IMR-90 (cell line): ENCODE measurements at regions not wholly inside any gene's neighbourhood (a gene's known extent, or its start where the extent isn't known, plus 50 kb on each side); places are given as distances from the start of the nearest gene placed in this dataset.

Source experiments
- ATAC-seq: fragments of 200-7000 bp; cut with Tn5 transposase; 2 replicates; pipeline ENCODE4 v1.9.1; 2020; ENCODE audit warnings: low read depth, mild to moderate bottlenecking, moderate library complexity
- BruUV-seq: library from RNA; stranded (reverse); fragments of 400-500 nt; replicated peaks from 2 replicates; lab custom pipeline; 2021; lab: Mats Ljungman, UMichigan
- CTCF ChIA-PET: fragments of 300-600 bp; formaldehyde crosslinking; extraction: SDS; loops from one replicate; lab custom pipeline; 2021; ENCODE audit warnings: antibody characterized with exemption; lab: Yijun Ruan, JAX
- POLR2A ChIA-PET: fragments of 300-600 bp; sonication (Branson Sonifier 250); formaldehyde crosslinking; loops from one replicate; lab custom pipeline; 2022; ENCODE audit warnings: antibody characterized with exemption; ENCODE audit not compliant: unreplicated experiment; lab: Charles Lee
- DNase-seq: peaks from one replicate; pipeline ENCODE4 v3.0.0; 2013
- H2AFZ ChIP-seq: replicated peaks from 2 replicates; pipeline ENCODE3; 2013; ENCODE audit warnings: low read length, mild to moderate bottlenecking; ENCODE audit not compliant: poor library complexity
- H2AK5ac ChIP-seq: 2 replicates; pipeline ENCODE4 v1.6.1; 2013; ENCODE audit warnings: low read depth, low read length, inconsistent platforms
- H2AK9ac ChIP-seq: replicated peaks from 2 replicates; pipeline ENCODE3; 2013; ENCODE audit warnings: mild to moderate bottlenecking, low read depth, low read length, moderate library complexity; ENCODE audit not compliant: poor library complexity
- H2BK120ac ChIP-seq: 2 replicates; pipeline ENCODE4 v1.6.1; 2013; ENCODE audit warnings: low read depth, low read length, inconsistent platforms
- H2BK15ac ChIP-seq: 3 replicates; pipeline ENCODE4 v1.6.1; 2013; ENCODE audit warnings: low read depth, low read length, inconsistent platforms
- H2BK20ac ChIP-seq: 2 replicates; pipeline ENCODE4 v1.6.1; 2013; ENCODE audit warnings: low read depth, mild to moderate bottlenecking, inconsistent platforms, low read length, moderate library complexity
- H2BK5ac ChIP-seq: 2 replicates; pipeline ENCODE4 v1.6.1; 2013; ENCODE audit warnings: mild to moderate bottlenecking, low read depth, low read length, inconsistent platforms; ENCODE audit not compliant: poor library complexity, severe bottlenecking
- H3K14ac ChIP-seq: replicated peaks from 2 replicates; pipeline ENCODE4 v1.6.1; 2013; ENCODE audit warnings: low read depth, low read length, inconsistent platforms
- H3K18ac ChIP-seq: 2 replicates; pipeline ENCODE4 v1.6.1; 2013; ENCODE audit warnings: low read depth, low read length, control low read depth
- H3K23ac ChIP-seq: 2 replicates; pipeline ENCODE4 v1.6.1; 2013; ENCODE audit warnings: low read depth, low read length, inconsistent platforms
- H3K27ac ChIP-seq: 2 replicates; pipeline ENCODE4 v1.5.1; 2013; ENCODE audit warnings: mild to moderate bottlenecking, control low read depth, low read length; ENCODE audit not compliant: insufficient read depth
- H3K27me3 ChIP-seq: 2 replicates; pipeline ENCODE4 v1.6.1; 2013; ENCODE audit warnings: low read length; ENCODE audit not compliant: control insufficient read depth, insufficient read depth
- H3K36me3 ChIP-seq: 2 replicates; pipeline ENCODE4 v1.6.1; 2013; ENCODE audit warnings: low read length, mixed read lengths; ENCODE audit not compliant: control insufficient read depth, insufficient read depth
- H3K4ac ChIP-seq: 2 replicates; pipeline ENCODE4 v1.6.1; 2013; ENCODE audit warnings: low read depth, low read length, inconsistent platforms
- H3K4me1 ChIP-seq: 2 replicates; pipeline ENCODE4 v1.6.1; 2013; ENCODE audit warnings: low read length, mixed read lengths; ENCODE audit not compliant: control insufficient read depth, insufficient read depth
- H3K4me2 ChIP-seq: 2 replicates; pipeline ENCODE4 v1.6.1; 2013; ENCODE audit warnings: low read depth, mild to moderate bottlenecking, control low read depth, low read length, moderate library complexity
- H3K4me3 ChIP-seq: 2 replicates; pipeline ENCODE4 v1.5.1; 2013; ENCODE audit warnings: low read depth, mild to moderate bottlenecking, control low read depth, low read length, moderate library complexity; ENCODE audit not compliant: insufficient read depth
- H3K56ac ChIP-seq: 2 replicates; pipeline ENCODE4 v1.6.1; 2013; ENCODE audit warnings: low read length, inconsistent platforms; ENCODE audit not compliant: insufficient read depth; ENCODE audit errors: extremely low read depth
- H3K79me1 ChIP-seq, 2 experiments: 2 replicates each; pipeline ENCODE4 v1.6.1; 2013; ENCODE audit warnings: low read length in 2 of 2, inconsistent platforms in 1 of 2, low read depth in 1 of 2
- H3K9ac ChIP-seq: 2 replicates; pipeline ENCODE4 v1.6.1; 2013; ENCODE audit warnings: low read depth, low read length, control low read depth
- H3K9me1 ChIP-seq: 2 replicates; pipeline ENCODE4 v1.6.1; 2013; ENCODE audit warnings: low read length, inconsistent platforms; ENCODE audit not compliant: insufficient read depth
- H3K9me3 ChIP-seq: 2 replicates; pipeline ENCODE4 v1.6.1; 2013; ENCODE audit warnings: low read length; ENCODE audit not compliant: control insufficient read depth, insufficient read depth
- H4K20me1 ChIP-seq: 2 replicates; pipeline ENCODE4 v1.6.1; 2013; ENCODE audit warnings: low read length, inconsistent platforms; ENCODE audit not compliant: insufficient read depth
- H4K5ac ChIP-seq: 2 replicates; pipeline ENCODE4 v1.6.1; 2013; ENCODE audit warnings: mild to moderate bottlenecking, low read depth, low read length, control low read depth
- H4K8ac ChIP-seq, 2 experiments: 2 replicates each; pipeline ENCODE4 v1.6.1; 2013; ENCODE audit warnings: low read depth in 2 of 2, low read length in 2 of 2, control low read depth in 1 of 2, inconsistent platforms in 1 of 2
- H4K91ac ChIP-seq: 2 replicates; pipeline ENCODE4 v1.6.1; 2013; ENCODE audit warnings: low read depth, low read length, inconsistent platforms; ENCODE audit not compliant: insufficient read depth
- BHLHE40 ChIP-seq: fragments of 150-350 bp; IDR thresholded peaks from 2 replicates; pipeline ENCODE4 v1.6.1; 2016; ENCODE audit warnings: mild to moderate bottlenecking, low read depth, low read length
- CEBPB ChIP-seq: IDR thresholded peaks from 2 replicates; pipeline ENCODE4 v1.6.1; 2012; ENCODE audit warnings: low read depth, low read length, improper control_type of control experiment
- CHD1 ChIP-seq: IDR thresholded peaks from 2 replicates; pipeline ENCODE4 v1.6.1; 2012; ENCODE audit warnings: low read depth, low read length, improper control_type of control experiment
- FOS ChIP-seq: fragments of 150-350 bp; IDR thresholded peaks from 2 replicates; pipeline ENCODE4 v1.6.1; 2016; ENCODE audit warnings: low read depth, low read length
- MAFK ChIP-seq: IDR thresholded peaks from 2 replicates; pipeline ENCODE4 v1.6.1; 2012; ENCODE audit warnings: low read depth, low read length, improper control_type of control experiment
- MAZ ChIP-seq: IDR thresholded peaks from 2 replicates; pipeline ENCODE4 v1.6.1; 2012; ENCODE audit warnings: low read depth, mild to moderate bottlenecking, low read length, improper control_type of control experiment, moderate library complexity, borderline replicate concordance
- MXI1 ChIP-seq: IDR thresholded peaks from 2 replicates; pipeline ENCODE4 v1.6.1; 2012; ENCODE audit warnings: low read depth, mild to moderate bottlenecking, low read length, moderate library complexity, borderline replicate concordance
- NFE2L2 ChIP-seq: fragments of 150-350 bp; IDR thresholded peaks from 2 replicates; pipeline ENCODE4 v1.6.1; 2016; ENCODE audit warnings: low read depth, mild to moderate bottlenecking, low read length
- POLR2A ChIP-seq: IDR thresholded peaks from 2 replicates; pipeline ENCODE4 v1.6.1; 2012; ENCODE audit warnings: mild to moderate bottlenecking, low read depth, low read length
- RAD21 ChIP-seq: IDR thresholded peaks from 2 replicates; pipeline ENCODE4 v1.6.1; 2012; ENCODE audit warnings: low read length, improper control_type of control experiment
- RCOR1 ChIP-seq: IDR thresholded peaks from 2 replicates; pipeline ENCODE4 v1.6.1; 2012; ENCODE audit warnings: mild to moderate bottlenecking, low read length, improper control_type of control experiment; ENCODE audit not compliant: insufficient replicate concordance
- RFX5 ChIP-seq: IDR thresholded peaks from 2 replicates; pipeline ENCODE4 v1.8.0; 2012; ENCODE audit warnings: low read depth, mild to moderate bottlenecking, low read length, moderate library complexity
- SMC3 ChIP-seq: fragments of 150-350 bp; IDR thresholded peaks from 2 replicates; pipeline ENCODE4 v1.6.1; 2016; ENCODE audit warnings: low read depth, mild to moderate bottlenecking, antibody characterized with exemption, low read length, moderate library complexity
- WGBS, 2 experiments: methylation state at CpG; one replicate each; pipeline versions ENCODE4 v1.1.5 to v1.1.7; 2013; ENCODE audit warnings: missing lambda C conversion rate in 2 of 2; ENCODE audit not compliant: insufficient read length in 1 of 2; ENCODE audit errors: extremely low coverage in 2 of 2; 5-methylcytosine and 5-hydroxymethylcytosine counted together
- dilution Hi-C: fragments of 300-500 bp; cut with HindIII; formaldehyde crosslinking; loops from one replicate; pipeline ENCODE4 v1.14.3; 2018; ENCODE audit warnings: low sequenced_read_pairs; ENCODE audit not compliant: unreplicated experiment
- in situ Hi-C: fragments of 300-500 bp; cut with MboI; formaldehyde crosslinking; loops from 3 replicates; pipeline ENCODE4 v1.14.3; 2019; ENCODE audit warnings: low sequenced_read_pairs, inconsistent platforms, mixed read lengths
- intact Hi-C: fragments of 100-400 bp; cut with micrococcal nuclease; formaldehyde crosslinking; loops from 2 replicates; pipeline ENCODE4 v1.10.0; 2022
- TF ChIP-seq, protein P1 (sequence below): conservative IDR thresholded peaks from 2 replicates; pipeline ENCODE4 v1.5.1; 2012; ENCODE audit warnings: mild to moderate bottlenecking, low read depth, low read length, improper control_type of control experiment
- TF ChIP-seq, protein P2 (sequence below): fragments of 150-350 bp; IDR thresholded peaks from 2 replicates; pipeline ENCODE4 v1.6.1; 2017; ENCODE audit warnings: mild to moderate bottlenecking, antibody characterized with exemption, low read length, low read depth
- TF ChIP-seq, protein P3 (sequence below): fragments of 150-350 bp; IDR thresholded peaks from 2 replicates; pipeline ENCODE4 v1.6.1; 2016; ENCODE audit warnings: low read depth, mild to moderate bottlenecking, low read length, moderate library complexity, borderline replicate concordance

DNA sequence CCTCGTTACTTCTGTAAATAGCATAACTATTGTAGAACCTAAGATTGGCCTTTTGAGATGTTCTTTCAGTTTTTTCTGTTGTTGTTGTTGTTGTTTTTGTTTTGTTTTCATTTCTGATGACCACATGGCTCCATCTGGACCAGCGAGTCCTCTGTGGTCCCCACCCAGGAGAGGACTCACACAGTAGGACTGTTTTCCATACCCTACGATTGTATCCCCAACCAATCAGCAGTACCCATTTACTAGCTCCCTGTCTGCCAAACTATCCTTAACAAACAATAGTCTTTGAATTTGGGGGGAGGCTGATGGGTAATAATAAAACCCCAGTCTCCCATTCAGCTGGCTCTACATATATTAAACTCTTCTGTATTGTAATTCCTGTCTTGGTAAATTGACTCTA, 329.5 kb downstream of the SEMA3D start:
- TF ChIP-seq NFE2L2 (no peak), MAZ (no peak), RAD21 (no peak), BHLHE40 (no peak), FOS (no peak), RFX5 (no peak), MAFK (no peak), CHD1 (no peak), RCOR1 (no peak), SMC3 (no peak), POLR2A (no peak), CEBPB (no peak), MXI1 (no peak)
- TF ChIP-seq, protein P1, sequence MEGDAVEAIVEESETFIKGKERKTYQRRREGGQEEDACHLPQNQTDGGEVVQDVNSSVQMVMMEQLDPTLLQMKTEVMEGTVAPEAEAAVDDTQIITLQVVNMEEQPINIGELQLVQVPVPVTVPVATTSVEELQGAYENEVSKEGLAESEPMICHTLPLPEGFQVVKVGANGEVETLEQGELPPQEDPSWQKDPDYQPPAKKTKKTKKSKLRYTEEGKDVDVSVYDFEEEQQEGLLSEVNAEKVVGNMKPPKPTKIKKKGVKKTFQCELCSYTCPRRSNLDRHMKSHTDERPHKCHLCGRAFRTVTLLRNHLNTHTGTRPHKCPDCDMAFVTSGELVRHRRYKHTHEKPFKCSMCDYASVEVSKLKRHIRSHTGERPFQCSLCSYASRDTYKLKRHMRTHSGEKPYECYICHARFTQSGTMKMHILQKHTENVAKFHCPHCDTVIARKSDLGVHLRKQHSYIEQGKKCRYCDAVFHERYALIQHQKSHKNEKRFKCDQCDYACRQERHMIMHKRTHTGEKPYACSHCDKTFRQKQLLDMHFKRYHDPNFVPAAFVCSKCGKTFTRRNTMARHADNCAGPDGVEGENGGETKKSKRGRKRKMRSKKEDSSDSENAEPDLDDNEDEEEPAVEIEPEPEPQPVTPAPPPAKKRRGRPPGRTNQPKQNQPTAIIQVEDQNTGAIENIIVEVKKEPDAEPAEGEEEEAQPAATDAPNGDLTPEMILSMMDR = no peak
- TF ChIP-seq, protein P2, sequence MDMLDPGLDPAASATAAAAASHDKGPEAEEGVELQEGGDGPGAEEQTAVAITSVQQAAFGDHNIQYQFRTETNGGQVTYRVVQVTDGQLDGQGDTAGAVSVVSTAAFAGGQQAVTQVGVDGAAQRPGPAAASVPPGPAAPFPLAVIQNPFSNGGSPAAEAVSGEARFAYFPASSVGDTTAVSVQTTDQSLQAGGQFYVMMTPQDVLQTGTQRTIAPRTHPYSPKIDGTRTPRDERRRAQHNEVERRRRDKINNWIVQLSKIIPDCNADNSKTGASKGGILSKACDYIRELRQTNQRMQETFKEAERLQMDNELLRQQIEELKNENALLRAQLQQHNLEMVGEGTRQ = no peak
- TF ChIP-seq, protein P3, sequence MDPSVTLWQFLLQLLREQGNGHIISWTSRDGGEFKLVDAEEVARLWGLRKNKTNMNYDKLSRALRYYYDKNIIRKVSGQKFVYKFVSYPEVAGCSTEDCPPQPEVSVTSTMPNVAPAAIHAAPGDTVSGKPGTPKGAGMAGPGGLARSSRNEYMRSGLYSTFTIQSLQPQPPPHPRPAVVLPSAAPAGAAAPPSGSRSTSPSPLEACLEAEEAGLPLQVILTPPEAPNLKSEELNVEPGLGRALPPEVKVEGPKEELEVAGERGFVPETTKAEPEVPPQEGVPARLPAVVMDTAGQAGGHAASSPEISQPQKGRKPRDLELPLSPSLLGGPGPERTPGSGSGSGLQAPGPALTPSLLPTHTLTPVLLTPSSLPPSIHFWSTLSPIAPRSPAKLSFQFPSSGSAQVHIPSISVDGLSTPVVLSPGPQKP = no peak
- H2BK5ac ChIP-seq = no peak overlapping the region
- no CpG with 5 or more reads among the region's 3 CpGs for WGBS, 2 experiments
- H3K9me3 ChIP-seq = no peaks in the 10 kb centered on the region
- ATAC-seq (no peak), DNase-seq (no peak)
- H3K79me1 ChIP-seq = no peaks in the 10 kb centered on the region
- no peak overlapping the region for H4K91ac ChIP-seq
- no peak overlapping the region for H4K8ac ChIP-seq
- no peak overlapping the region for H3K4me2 ChIP-seq
- no TSS peak for BruUV-seq
- no peak overlapping the region for H3K14ac ChIP-seq
- dilution Hi-C loops (no loop called here), intact Hi-C loops (no loop called here), in situ Hi-C loops (no loop called here)
- no peaks in the 10 kb centered on the region for H3K9me1 ChIP-seq
- no peak overlapping the region for H2AK5ac ChIP-seq
- CTCF ChIA-PET = no interaction called here
- H4K20me1 ChIP-seq = no peaks in the 10 kb centered on the region
- no peak overlapping the region for H3K56ac ChIP-seq
- no peak overlapping the region for H4K5ac ChIP-seq
- no peak overlapping the region for H2BK120ac ChIP-seq
- H2BK20ac ChIP-seq = no peak overlapping the region
- no peak overlapping the region for H3K18ac ChIP-seq
- no peaks in the 10 kb centered on the region for H3K36me3 ChIP-seq
- no peak overlapping the region for H2BK15ac ChIP-seq
- H3K9ac ChIP-seq = no peak overlapping the region
- no peak overlapping the region for H3K4ac ChIP-seq
- H3K4me1 ChIP-seq = no peaks in the 10 kb centered on the region
- H3K27ac ChIP-seq = no peak overlapping the region
- no peak overlapping the region for H3K4me3 ChIP-seq
- POLR2A ChIA-PET = no interaction called here
- H2AK9ac ChIP-seq = no peak overlapping the region
- H2AFZ ChIP-seq = no peak overlapping the region
- no peaks in the 10 kb centered on the region for H3K27me3 ChIP-seq
- no peak overlapping the region for H3K23ac ChIP-seq
